GM23338 (cell line): ENCODE measurements at regions not wholly inside any gene's neighbourhood (a gene's known extent, or its start where the extent isn't known, plus 50 kb on each side); places are given as distances from the start of the nearest gene placed in this dataset.

Source experiments
- CREB1 ChIP-seq: fragments of 250-450 bp; sonication (Bioruptor Pico); IDR thresholded peaks from 2 replicates; pipeline ENCODE4 v1.5.0; 2020; ENCODE audit warnings: low read depth, mild to moderate bottlenecking, moderate library complexity
- CTCF ChIP-seq, 2 experiments: fragments of 200-600 bp in 1 of 2; sonication (generic) in 1 of 2; conservative IDR thresholded peaks; 2 replicates each; pipeline versions ENCODE4 v1.5.1 to v1.6.1; 2016 to 2017; ENCODE audit warnings: antibody characterized with exemption in 2 of 2, low read depth in 2 of 2, mild to moderate bottlenecking in 2 of 2, moderate library complexity in 1 of 2
- ETS1 ChIP-seq: IDR thresholded peaks from 2 replicates; pipeline ENCODE4 v1.6.1; 2016; ENCODE audit warnings: antibody characterized with exemption
- EZH2 ChIP-seq: fragments of 200-600 bp; sonication (generic); IDR thresholded peaks from one replicate; pipeline ENCODE4 v1.8.0; 2017; ENCODE audit warnings: antibody characterized with exemption, mild to moderate bottlenecking, low read depth; ENCODE audit not compliant: unreplicated experiment
- EZH2phosphoT487 ChIP-seq: fragments of 200-600 bp; sonication (generic); IDR thresholded peaks from one replicate; pipeline ENCODE4 v1.8.1; 2018; ENCODE audit warnings: antibody characterized with exemption; ENCODE audit not compliant: unreplicated experiment
- JUNB ChIP-seq: IDR thresholded peaks from one replicate; pipeline ENCODE4 v1.6.1; 2016; ENCODE audit warnings: antibody characterized with exemption; ENCODE audit not compliant: unreplicated experiment
- NANOG ChIP-seq: IDR thresholded peaks from 2 replicates; pipeline ENCODE4 v1.6.1; 2016; ENCODE audit warnings: antibody characterized with exemption, borderline replicate concordance
- POLR2AphosphoS5 ChIP-seq: IDR thresholded peaks from 2 replicates; pipeline ENCODE4 v1.6.1; 2016; ENCODE audit warnings: antibody characterized with exemption, low read depth
- REST ChIP-seq: IDR thresholded peaks from one replicate; pipeline ENCODE4 v1.6.1; 2018; ENCODE audit warnings: antibody characterized with exemption; ENCODE audit not compliant: unreplicated experiment
- STAT1 ChIP-seq: IDR thresholded peaks from one replicate; pipeline ENCODE4 v1.6.1; 2016; ENCODE audit warnings: antibody characterized with exemption; ENCODE audit not compliant: unreplicated experiment
- ZNF114 ChIP-seq: fragments of 250-450 bp; sonication (Bioruptor Pico); IDR thresholded peaks from 2 replicates; pipeline ENCODE4 v1.5.0; 2020; ENCODE audit warnings: mild to moderate bottlenecking, moderate library complexity
- ZNF331 ChIP-seq: fragments of 250-450 bp; sonication (Bioruptor Pico); IDR thresholded peaks from 2 replicates; pipeline ENCODE4 v1.5.0; 2020; ENCODE audit warnings: low read depth, mild to moderate bottlenecking, moderate library complexity
- ZNF462 ChIP-seq: fragments of 250-450 bp; sonication (Bioruptor Pico); IDR thresholded peaks from 2 replicates; pipeline ENCODE4 v1.5.0; 2020; ENCODE audit warnings: mild to moderate bottlenecking, moderate library complexity

GRCh38 chr6:50585441-50586330 lies 127.6 kb upstream of the TFAP2D start:
- TF ChIP-seq CTCF (conservative IDR thresholded peaks at IDR 0.05; ENCODE audit: low read depth in 2 of 2) (no peak), CREB1 (CRISPR knock-in tag) (no peak), REST (no peak), POLR2AphosphoS5 (no peak), EZH2 (no peak), STAT1 (no peak), ZNF462 (no peak), NANOG (no peak), JUNB (no peak), EZH2phosphoT487 (no peak), ZNF331 (CRISPR knock-in tag) (no peak), ZNF114 (CRISPR knock-in tag) (no peak), ETS1 (no peak)
